IMR-90 (cell line): ENCODE measurements at regions not wholly inside any gene's neighbourhood (a gene's known extent, or its start where the extent isn't known, plus 50 kb on each side); places are given as distances from the start of the nearest gene placed in this dataset.

Experiments used
- CTCF ChIP-seq: conservative IDR thresholded peaks from 2 replicates; pipeline ENCODE4 v1.5.1; 2012; ENCODE audit warnings: mild to moderate bottlenecking, low read depth, low read length, improper control_type of control experiment
- POLR2A ChIP-seq: IDR thresholded peaks from 2 replicates; pipeline ENCODE4 v1.6.1; 2012; ENCODE audit warnings: mild to moderate bottlenecking, low read depth, low read length
- RCOR1 ChIP-seq: IDR thresholded peaks from 2 replicates; pipeline ENCODE4 v1.6.1; 2012; ENCODE audit warnings: mild to moderate bottlenecking, low read length, improper control_type of control experiment; ENCODE audit not compliant: insufficient replicate concordance
- SMC3 ChIP-seq: fragments of 150-350 bp; IDR thresholded peaks from 2 replicates; pipeline ENCODE4 v1.6.1; 2016; ENCODE audit warnings: low read depth, mild to moderate bottlenecking, antibody characterized with exemption, low read length, moderate library complexity
- USF2 ChIP-seq: fragments of 150-350 bp; IDR thresholded peaks from 2 replicates; pipeline ENCODE4 v1.6.1; 2017; ENCODE audit warnings: mild to moderate bottlenecking, antibody characterized with exemption, low read length, low read depth

DNA sequence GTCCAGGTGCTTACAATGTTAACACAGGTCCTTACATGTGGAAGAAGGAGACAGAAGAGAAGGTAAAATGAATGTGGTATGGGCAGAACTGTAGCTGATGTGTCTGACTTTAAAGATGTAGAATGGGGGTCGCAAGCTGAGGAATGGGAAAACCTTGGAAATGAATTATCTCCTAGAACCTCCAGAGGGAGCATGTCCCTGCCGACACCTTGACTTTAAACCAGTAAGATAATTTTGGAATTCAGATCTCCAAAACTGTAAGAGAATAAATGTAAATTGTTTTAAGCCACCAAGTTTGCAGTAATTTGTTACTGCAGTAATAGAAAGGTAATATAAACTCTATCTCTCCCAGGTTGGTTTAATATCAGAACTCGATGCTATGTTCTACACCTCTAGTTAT lies 80.1 kb upstream of the ALG10 start:
- TF ChIP-seq RCOR1 (no peak), POLR2A (no peak), SMC3 (no peak), USF2 (no peak), CTCF (no peak)
